Left ventricle myocardium inferior (tissue), 1 donor: ENCODE measurements at regions not wholly inside any gene's neighbourhood (a gene's known extent, or its start where the extent isn't known, plus 50 kb on each side); places are given as distances from the start of the nearest gene placed in this dataset.

Experiments
- DNase-seq: peaks from one replicate; pipeline ENCODE4 v3.0.0-alpha.2; 2020
- H3K27ac ChIP-seq: fragments of 200-600 bp; replicated peaks from 2 replicates; pipeline ENCODE4 v1.8.0; 2021
- H3K27me3 ChIP-seq: fragments of 200-600 bp; 2 replicates; pipeline ENCODE4 v1.8.0; 2021; ENCODE audit warnings: low read depth
- H3K36me3 ChIP-seq: fragments of 200-600 bp; 2 replicates; pipeline ENCODE4 v1.8.0; 2021
- H3K4me1 ChIP-seq: fragments of 200-600 bp; 2 replicates; pipeline ENCODE4 v1.8.0; 2021
- H3K4me3 ChIP-seq: fragments of 200-600 bp; 2 replicates; pipeline ENCODE4 v1.8.0; 2021; ENCODE audit warnings: mild to moderate bottlenecking, moderate library complexity
- H3K9me3 ChIP-seq: fragments of 200-600 bp; replicated peaks from 2 replicates; pipeline ENCODE4 v1.8.0; 2021
- intact Hi-C: fragments of 100-400 bp; cut with micrococcal nuclease; formaldehyde crosslinking; loops from one replicate; pipeline ENCODE4 v1.11.0; 2022
- TF ChIP-seq, protein P1 (sequence below): fragments of 200-600 bp; IDR thresholded peaks from 2 replicates; pipeline ENCODE4 v1.8.0; 2021; ENCODE audit warnings: antibody characterized with exemption, mild to moderate bottlenecking, borderline replicate concordance
- donor health status: DM: no; HTN: yes; CAD: no; lungs with severe emphysema.

DNA sequence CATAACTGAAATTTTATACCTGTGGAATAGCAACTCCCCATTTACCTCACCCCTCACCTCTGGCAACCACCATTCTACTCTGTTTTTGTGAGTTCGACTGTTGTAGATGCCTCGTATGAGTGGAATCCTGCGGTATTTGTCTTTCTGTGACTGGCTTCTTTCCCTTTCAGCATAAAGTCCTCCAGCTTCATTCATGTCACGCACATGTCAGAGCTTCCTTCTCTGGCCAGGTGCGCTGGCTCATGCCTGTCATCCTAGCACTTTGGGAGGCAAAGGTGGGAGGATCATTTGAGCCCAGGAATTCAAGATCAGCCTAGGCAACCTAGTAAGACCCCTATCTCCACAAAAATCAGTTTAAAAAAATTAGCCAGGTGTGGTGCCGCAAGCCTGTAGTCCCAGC lies 278.4 kb downstream of the PARN start:
- H3K4me1 ChIP-seq: peaks cover 22% of the 10 kb centered on the region
- no peak overlapping the region for H3K4me3 ChIP-seq
- H3K27me3 ChIP-seq: no peaks in the 10 kb centered on the region
- intact Hi-C loops: no loop called here
- TF ChIP-seq, protein P1, sequence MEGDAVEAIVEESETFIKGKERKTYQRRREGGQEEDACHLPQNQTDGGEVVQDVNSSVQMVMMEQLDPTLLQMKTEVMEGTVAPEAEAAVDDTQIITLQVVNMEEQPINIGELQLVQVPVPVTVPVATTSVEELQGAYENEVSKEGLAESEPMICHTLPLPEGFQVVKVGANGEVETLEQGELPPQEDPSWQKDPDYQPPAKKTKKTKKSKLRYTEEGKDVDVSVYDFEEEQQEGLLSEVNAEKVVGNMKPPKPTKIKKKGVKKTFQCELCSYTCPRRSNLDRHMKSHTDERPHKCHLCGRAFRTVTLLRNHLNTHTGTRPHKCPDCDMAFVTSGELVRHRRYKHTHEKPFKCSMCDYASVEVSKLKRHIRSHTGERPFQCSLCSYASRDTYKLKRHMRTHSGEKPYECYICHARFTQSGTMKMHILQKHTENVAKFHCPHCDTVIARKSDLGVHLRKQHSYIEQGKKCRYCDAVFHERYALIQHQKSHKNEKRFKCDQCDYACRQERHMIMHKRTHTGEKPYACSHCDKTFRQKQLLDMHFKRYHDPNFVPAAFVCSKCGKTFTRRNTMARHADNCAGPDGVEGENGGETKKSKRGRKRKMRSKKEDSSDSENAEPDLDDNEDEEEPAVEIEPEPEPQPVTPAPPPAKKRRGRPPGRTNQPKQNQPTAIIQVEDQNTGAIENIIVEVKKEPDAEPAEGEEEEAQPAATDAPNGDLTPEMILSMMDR: no peak
- H3K27ac ChIP-seq: no peak overlapping the region
- no peaks in the 10 kb centered on the region for H3K36me3 ChIP-seq
- H3K9me3 ChIP-seq: peaks cover 3% of the 10 kb centered on the region
- DNase-seq: no peak

DNA sequence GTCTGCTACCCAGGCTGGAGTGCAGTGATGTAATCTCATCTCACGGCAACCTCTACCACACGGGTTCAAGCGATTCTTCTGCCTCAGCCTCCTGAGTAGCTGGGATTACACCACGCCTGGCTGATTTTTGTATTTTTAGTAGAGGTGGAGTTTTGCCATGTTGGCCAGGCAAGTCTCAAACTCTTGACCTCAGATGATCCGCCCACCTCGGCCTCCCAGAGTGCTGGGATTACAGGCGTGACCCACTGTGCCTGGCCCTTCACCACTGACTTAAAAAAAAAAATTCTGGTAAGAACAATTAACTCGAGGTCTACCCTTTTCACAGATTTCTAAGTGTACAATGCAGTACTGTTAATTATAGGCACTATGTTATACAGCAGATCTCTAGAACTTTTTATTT lies 279.4 kb downstream of the PARN start:
- Histone ChIP-seq H3K36me3 (no peaks in the 10 kb centered on the region), H3K9me3 (peaks cover 13% of the 10 kb centered on the region), H3K27ac (no peak overlapping the region), H3K27me3 (no peaks in the 10 kb centered on the region), H3K4me3 (no peak overlapping the region), H3K4me1 (peaks cover 14% of the 10 kb centered on the region)
- intact Hi-C loops: no loop called here
- DNase-seq: no peak
- TF ChIP-seq, protein P1: no peak

DNA sequence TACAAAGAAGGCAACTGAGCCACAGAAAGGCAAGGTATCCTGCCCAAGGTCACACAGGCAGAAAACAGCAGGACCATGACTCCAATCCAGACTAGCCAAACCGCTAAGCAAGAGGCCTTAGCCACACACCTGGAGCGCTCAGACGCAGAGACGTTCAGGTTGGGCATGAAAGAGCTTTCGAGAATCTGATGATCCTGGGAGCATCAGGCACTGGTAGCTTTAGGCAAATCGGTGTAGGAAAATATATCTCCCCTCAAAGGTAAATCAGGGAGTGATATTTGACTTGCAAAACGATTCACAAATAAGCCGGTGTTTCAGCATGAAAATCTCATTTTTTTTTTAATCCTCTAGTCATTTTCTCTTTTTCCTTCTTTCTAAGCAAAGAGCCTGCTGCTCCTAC lies 279.0 kb downstream of the MRTFB start:
- no peak for DNase-seq
- Histone ChIP-seq H3K27ac (no peak overlapping the region), H3K4me1 (peaks cover 12% of the 10 kb centered on the region), H3K36me3 (no peaks in the 10 kb centered on the region), H3K27me3 (no peaks in the 10 kb centered on the region), H3K9me3 (peaks cover 13% of the 10 kb centered on the region), H3K4me3 (no peak overlapping the region)
- intact Hi-C loops: no loop called here
- TF ChIP-seq, protein P1: no peak

DNA sequence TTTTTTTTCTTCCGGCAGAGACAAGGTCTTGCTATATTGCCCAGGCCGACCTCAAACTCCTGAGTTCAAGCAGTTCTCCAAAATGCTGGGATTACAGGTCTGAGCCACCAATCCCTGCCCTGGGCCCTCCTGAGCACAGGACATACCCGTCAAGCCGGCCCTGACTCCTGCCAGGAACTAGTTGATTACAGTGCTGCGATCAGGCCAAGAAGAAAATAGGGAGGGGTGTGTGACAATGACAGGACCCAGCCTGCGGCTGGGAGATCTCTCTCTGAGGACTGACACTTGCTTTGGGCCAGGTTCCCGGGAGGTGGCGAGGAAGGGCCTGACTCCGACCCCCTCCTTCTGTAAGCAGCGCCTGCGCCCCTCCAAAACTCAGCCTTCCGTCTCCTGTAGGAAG lies 276.6 kb downstream of the MRTFB start:
- peaks cover 13% of the 10 kb centered on the region for H3K9me3 ChIP-seq
- peaks cover 11% of the 10 kb centered on the region for H3K4me1 ChIP-seq
- no peaks in the 10 kb centered on the region for H3K36me3 ChIP-seq
- no peak overlapping the region for H3K4me3 ChIP-seq
- intact Hi-C loops: no loop called here
- TF ChIP-seq, protein P1: no peak
- peak overlapping the region; percentile 81 for H3K27ac ChIP-seq
- H3K27me3 ChIP-seq: no peaks in the 10 kb centered on the region
- peak; percentile 69 for DNase-seq

DNA sequence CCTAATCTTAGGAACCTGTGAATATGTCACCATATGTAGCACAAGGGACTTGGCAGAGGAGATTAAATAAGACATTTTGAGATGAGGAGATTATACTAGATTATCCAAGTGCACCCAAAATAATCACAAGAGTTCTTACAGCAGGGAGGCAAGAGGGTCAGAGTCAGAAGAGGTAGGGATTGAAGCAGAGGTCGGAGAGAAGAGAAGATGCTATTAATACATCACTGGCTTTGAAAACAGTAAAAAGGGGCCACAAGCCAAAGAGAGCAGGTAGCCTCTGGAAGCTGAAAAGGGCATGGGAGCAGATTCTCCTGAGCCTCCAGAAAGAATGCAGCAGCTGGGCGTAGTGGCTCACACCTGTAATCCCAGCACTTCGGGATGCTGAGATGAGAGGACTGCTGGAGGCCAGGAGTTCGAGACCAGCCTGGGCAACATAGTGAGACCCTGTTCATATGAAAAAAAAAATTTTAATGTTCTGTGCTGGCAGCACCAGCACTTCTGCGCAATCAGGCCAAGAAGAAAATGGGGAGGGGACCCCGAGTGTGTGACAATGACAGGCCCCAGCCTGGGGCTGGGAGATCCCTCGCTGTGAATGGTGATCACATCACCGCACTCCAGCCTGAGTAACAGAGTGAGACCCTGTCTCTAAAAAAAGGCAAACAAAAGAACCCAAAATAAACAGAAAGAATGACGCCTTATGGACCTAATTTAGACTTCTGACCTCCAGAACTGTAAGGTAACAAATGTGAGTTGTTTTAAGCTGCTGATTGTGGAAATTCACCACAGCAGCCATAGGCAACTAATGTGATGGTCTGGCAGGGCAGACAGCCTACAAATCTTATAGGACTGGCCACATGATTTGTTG lies 275.4 kb downstream of the MRTFB start:
- peak overlapping the region; percentile 81 for H3K27ac ChIP-seq
- no peaks in the 10 kb centered on the region for H3K27me3 ChIP-seq
- H3K9me3 ChIP-seq: peaks cover 16% of the 10 kb centered on the region
- DNase-seq: no peak
- intact Hi-C loops: no loop called here
- no peak overlapping the region for H3K4me3 ChIP-seq
- TF ChIP-seq, protein P1: no peak
- H3K36me3 ChIP-seq: no peaks in the 10 kb centered on the region
- peaks cover 11% of the 10 kb centered on the region for H3K4me1 ChIP-seq
